GM18873 (cell line): ENCODE measurements at regions not wholly inside any gene's neighbourhood (a gene's known extent, or its start where the extent isn't known, plus 50 kb on each side); places are given as distances from the start of the nearest gene placed in this dataset.
"Not testable (repeated sequence)": the region's sequence is repeated elsewhere in the genome, so short reads cannot be mapped to it uniquely, and the experiment has no call there.

Source experiments
- ATAC-seq: cut with Tn5 transposase; IDR thresholded peaks from one replicate; pipeline ENCODE4 v1.9.1; 2021; ENCODE audit warnings: mild to moderate bottlenecking, moderate library complexity, moderate number of reproducible peaks; ENCODE audit not compliant: unreplicated experiment, low FRiP score

DNA sequence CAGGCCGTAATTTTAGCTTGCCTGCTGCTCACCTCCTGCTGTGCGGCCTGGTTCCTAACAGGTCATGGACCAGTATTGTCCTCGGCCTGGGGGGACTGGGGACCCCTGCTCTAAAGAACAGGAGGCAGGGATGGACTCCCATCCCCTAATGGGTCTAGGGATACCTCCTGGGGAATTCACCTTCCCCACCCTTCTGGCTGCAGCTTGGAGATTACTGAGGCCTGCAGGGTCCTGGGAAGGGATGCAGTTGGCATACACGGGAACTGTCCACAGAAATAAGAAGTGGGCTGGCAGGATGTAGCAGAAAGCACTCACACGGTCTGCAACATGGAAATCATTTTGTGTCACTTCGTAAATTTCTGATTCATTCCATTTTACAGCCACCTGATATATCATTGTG, 123.0 kb downstream of the C16orf95 start:
- ATAC-seq, result no peak

DNA sequence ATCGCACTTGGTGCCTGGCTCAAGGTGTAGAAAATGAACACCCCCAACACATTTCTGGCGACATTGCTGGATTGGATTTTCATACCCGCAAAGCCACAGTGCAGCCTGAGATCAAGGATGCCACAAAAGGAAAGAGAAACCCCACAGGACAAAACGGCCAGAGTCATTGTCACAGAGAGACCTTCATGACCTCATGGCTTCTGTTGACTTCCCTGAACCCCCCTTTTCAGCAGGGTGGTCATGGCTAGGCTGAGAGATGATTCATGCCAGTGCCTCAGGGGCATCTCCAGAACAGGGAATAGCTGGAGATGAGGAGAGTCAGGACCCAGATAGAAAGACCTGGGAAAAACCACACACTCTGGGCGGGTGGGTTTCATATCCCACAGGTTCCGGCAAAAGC, 122.0 kb downstream of the C16orf95 start:
- no peak for ATAC-seq

DNA sequence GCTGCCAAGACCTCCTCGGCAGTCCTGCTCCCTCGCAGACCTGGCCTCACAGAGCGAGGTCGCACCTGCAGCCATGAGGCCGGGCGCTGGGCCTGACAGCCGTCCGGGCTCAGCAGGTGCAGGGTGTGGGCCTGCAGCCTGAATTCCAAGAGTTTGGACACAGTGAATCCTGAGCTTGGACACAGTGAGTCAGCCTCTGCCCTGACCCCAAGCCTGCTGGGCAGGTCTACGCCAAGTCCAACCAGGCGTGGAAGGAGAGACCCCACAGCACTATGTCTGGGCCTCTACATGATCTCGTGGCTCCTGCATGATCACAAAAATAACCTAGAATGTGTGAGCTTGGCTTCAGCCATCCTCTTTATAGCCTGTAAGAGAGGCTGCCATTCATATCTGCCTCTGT, 121.0 kb downstream of the C16orf95 start:
- ATAC-seq, result no peak

DNA sequence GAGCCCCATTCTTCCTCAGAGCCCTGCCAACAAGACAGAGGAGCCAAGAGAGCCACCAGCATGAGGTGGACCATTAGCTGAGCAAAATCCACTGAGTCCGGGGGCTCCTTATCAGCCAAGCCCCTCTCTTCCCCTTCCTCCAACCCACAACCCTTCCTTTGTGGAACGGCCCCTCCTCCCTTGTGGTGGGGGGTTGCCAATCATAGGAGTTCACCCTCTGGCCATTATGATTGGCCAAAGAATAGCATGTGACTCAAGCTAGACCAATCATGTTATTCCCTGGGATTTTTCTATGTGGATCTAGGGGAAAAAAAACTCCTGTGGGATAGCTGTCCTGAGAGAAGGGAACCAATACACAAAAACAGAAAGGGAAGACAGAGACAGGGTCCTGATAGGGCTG, 120.5 kb downstream of the C16orf95 start:
- ATAC-seq, result no peak

DNA sequence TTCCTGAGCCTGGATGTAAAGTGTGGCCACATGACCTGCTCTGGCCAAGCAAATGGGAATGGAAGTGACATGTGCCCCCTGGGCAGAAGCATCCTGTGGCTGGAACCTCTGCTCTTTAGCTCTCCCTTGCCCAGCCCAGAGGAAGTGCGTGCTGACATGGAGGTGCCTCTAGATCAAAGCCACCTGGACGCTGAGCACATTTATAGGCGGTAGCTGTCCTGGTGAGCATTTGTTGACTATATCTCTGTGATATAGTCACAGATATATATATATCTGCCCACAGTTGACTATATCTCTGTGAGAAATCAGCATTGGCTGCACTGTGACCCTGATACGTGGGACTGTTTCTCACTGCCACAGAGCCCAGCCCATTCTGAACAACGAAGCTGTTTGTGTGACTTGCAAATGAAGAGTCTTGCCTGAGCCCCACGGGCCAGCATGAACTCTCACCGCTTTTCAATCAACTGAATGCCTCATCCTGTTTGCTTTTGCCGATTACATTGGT, 118.8 kb downstream of the C16orf95 start:
- no peak for ATAC-seq

DNA sequence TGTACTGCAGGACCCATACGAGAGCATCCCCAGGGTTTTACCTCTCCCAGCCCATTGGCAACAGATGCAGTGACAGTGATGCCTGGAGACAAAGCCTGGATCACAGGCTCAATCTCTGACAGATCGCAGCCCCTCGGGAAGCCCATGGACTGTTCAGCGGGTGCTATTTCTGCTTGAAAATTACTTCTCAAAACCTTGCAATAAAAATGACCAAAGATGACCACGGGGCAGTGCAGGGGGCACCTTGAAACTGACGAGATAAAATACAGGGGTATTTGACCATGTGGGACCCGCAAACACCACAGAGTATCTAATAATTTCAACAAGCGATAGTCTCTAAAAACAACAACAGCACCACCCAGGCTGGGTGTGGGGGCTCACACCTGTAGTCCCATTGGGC, 118.3 kb downstream of the C16orf95 start:
- no peak for ATAC-seq

DNA sequence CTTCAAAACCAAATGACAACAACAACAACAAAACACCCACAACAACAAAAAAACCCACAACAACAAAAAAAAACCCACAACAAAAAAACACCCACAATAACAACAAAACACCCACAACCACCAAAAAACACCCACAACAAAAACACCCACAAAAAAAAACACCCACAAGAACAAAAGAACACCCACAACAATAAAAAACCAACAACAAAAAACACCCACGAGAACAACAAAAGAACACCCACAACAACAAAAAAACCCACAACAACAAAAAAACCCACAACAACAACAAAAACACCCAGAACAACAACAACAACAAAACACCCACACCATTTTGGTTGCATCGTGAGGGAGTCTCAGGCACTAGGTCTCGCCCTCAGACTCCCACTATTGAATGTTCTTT, 117.8 kb downstream of the C16orf95 start:
- no peak for ATAC-seq

DNA sequence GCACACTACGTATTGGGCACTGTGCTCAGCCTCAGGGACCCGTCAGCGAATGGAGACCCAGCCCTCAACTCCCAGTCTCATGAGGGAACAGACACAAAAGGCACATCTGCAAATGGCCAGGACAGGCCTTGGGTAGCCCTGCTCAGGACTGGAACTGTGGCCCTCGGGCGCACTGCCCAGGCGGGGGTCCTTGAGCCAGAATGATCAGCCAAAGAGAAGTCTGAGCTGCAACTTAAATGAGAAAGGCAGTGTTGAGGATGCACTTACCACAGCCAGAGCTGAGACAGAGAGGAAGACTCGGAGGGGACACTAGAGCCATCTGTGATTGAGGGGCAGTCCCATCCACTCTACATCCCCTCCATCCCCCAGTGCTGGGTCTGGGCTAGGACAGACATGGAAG, 117.3 kb downstream of the C16orf95 start:
- ATAC-seq, result no peak

DNA sequence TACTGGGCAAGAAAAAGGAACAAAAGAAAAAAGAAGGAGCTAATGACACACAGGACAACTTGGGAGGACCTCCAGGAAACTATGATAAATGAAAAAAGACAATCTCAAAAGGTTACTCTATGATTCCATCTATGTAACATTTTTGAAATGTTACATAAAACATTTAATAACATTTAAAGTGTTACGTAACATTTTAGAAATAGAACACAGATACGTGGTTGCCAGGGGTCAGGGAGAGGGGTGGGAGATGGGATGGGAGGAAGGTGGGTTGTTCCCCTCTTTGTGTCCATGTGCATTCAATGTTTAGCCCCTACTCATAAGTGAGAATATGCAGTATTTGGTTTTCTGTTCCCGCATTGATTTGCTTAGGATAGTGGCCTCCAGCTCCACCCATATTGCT, 116.6 kb downstream of the C16orf95 start:
- ATAC-seq, result no peak

DNA sequence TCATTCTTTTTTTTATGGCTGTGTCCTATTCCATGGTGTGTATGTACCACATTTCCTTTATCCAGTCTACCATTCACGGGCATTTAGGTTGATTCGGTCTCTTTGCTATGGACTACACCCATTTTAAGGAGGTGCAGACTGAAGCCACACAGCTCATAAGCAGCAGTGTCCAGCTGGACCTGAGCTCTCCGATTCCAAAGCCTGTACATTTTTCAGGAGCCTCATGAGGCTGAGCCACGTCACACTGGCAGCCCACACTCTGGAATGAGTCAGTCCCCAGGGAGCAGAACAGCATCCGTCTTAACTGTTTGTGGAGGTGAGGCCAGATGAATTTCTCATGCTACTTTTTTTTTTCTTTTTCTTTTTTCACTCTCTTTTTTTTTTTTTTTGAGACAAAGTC, 116.1 kb downstream of the C16orf95 start:
- ATAC-seq, result no peak

DNA sequence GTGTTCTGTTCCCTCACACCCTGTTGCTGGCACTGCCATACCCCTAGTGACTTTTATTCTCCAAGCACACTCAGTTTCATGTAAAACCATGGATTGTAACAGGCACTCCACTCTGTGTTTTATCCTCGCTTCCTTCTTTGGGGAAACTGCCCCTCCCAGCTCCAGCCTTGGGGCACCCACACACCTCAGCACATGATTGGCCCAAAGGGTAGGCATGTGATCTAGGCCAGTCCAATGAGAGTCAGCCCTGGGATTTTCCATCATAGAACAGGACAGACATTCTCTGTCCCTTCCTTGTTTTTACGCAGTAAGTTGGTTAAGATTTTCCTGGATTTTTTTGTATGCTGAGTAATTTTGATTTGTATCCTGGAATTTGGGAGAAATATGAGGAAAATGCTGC, 115.4 kb downstream of the C16orf95 start:
- no peak for ATAC-seq

DNA sequence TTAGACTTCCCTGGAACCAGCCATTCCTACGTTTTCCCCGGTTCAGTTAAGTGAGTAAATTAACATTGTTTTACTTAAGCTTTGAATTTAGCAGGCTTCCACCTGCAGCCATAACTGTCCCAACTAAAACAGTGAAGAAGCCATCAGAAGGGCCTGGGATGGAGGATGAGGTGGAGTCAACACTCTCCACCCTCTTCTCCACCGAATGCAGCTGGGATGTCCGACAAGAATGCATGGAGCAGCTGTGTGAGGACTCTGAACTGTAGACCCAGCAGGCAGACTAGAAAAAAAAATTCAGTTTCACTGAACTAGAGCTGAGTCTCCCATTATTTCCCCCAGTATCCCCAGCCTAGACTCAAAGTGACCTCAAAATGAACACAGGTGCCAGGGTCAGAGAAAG, 114.8 kb downstream of the C16orf95 start:
- no peak for ATAC-seq

DNA sequence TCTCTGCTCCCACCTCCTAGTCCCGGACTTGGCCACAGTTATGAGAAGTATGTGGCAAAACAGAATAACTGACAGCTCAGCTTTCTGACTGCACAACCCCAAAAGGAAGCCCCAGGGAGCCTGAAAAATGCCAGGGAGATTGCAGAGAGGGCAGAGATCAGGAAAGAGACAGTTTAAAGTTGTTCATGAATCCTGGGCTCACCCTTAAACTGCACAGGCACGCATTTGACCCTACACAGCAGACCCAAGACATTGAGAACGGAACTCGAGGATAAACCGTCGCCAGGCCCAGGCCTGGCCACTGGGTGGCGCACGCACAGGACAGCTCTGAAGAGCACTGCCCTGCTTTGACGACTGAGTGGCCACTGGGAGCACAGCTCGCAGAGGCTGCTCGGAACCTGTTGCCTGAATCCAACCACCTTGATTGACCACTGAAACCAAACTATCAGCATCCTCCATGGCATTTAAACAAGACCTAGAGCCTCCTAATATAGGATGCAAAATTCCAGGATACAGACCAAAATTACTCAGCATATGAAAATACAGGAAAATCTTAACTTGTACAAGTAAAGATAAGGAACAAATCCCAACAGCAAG, 114.0 kb downstream of the C16orf95 start:
- no peak for ATAC-seq

DNA sequence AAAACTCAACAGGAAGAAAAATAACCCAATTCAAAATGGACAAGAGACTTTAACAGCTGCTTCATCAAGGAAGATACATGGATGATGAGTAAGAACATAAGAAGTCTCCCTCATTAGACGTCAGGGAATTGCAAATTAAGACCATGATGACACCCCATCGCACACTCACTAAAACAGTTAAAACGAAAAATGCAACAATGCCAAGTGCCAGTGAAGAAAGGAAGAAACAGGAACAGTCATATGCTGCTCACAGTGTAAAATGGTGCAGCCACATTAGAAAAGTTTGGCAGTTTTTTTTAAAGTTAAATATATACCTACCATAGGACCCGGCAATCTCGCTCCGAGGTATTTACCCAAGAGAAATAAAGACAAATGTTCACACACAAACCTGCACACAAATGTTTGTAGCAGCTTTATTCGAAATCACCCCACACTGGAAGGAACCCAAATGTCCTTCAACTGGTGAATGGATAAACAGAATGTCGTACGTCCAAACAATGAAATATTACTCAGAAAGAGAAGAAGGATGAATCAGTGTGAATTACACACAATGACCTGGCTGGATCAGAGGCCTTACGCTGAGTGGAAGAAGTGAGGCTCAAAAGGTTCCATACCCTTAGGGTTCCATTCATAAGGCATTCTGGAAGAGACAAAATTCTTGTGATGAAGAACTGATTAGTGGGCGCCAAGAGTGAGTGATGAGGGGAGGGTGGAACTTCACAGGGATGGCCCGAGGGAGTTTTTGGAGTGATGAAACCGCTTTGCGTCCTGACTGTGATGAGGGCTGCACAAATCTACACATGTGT, 110.3 kb downstream of the C16orf95 start:
- ATAC-seq, result no peak

DNA sequence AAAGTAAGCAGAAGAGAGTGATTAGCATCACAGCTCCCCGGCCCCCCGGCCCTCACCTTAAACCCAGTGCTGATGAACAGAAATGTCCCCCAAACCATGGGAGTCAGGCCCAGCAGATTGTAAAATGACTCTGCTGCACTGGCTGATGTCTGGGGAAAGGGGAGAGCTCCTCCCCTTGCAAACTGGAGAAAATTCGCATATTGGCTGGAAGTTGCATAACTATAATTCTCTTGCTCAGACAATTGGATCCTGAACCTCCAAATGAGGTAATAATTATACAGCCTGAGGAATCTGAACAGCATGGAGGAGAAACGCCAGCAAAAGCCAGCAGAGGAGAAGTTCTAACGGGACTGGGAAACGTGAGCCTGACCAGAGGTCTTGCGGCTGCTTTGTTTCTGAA, 109.7 kb downstream of the C16orf95 start:
- ATAC-seq, result no peak

DNA sequence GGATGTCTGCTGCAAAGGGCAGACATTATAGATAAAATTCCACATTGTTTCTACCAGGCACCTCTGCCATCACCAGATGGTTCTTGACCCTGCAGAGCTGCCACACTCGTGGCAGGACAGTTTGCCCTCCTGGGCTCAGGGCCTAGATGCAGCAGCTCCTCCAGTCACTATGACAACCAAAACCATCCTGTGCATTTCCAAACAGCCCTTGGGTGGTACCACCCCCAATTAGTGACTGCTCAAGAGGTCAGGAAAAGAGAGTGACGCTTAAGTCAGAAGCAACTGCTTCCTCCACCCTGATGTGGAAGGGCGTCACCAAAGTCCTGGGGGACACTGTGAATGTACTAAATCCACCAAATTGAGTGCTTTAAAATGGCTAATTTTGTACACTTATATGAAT, 109.2 kb downstream of the C16orf95 start:
- no peak for ATAC-seq

DNA sequence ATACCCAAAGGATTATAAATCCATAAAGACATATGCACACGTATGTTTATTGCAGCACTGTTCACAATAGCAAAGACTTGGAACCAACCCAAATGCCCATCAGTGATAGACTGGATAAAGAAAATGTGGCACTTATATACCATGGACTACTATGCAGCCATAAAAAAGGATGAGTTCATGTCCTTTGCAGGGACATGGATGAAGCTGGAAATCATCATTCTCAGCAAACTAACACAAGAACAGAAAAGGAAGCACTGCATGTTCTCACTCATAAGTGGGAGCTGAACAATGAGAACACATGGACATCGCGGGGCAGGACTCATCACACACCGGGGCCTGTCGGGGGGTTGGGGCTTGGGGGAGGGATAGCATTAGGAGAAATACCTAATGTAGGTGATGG, 108.2 kb downstream of the C16orf95 start:
- ATAC-seq, result not testable (repeated sequence)

DNA sequence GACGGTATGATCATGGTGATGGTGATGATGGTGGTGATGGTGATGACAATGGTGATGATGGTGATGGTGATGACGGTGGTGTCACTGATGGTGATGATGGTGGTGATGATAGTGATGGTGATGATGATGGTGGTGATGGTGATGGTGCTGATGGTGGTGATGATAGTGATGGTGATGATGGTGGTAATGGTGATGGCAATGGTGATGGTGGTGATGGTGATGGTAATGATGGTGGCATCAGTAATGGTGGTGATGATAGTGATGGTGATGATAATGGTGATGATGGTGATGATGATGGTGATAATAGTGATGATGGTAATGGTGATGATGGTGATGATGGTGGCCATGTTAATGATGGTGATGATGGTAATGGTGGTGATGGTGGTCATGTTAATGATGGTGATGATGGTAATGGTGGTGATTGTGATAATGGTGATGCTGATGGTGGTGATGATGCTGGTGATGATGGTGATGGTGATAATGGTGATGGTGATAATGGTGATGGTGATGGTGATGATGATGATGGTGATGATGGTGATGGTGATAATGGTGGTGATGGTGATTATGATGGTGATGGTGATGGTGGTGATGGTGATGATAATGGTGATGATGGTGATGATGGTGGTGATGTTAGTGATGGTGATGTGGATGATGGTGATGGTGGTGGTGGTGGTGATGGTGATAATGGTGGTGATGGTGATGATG, 107.2 kb downstream of the C16orf95 start:
- no peak for ATAC-seq

DNA sequence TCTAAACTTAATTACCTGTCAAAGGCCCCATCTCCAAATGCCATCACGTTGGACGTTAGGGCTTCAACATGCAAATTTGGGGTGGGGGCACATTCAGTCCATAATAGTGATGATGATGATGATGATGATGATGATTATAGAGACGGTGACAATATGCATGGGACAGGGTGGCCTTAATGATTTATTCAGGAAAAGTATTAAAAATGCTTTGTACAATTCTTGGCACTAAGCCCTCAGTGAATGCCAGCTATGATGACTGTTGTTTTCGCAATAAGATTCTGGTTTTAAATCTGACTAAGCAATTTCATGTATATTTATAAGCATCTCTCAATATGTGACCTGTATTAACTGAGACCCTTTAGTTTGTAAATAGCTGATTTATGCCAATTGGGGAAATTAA, 106.3 kb downstream of the C16orf95 start:
- ATAC-seq, result no peak

DNA sequence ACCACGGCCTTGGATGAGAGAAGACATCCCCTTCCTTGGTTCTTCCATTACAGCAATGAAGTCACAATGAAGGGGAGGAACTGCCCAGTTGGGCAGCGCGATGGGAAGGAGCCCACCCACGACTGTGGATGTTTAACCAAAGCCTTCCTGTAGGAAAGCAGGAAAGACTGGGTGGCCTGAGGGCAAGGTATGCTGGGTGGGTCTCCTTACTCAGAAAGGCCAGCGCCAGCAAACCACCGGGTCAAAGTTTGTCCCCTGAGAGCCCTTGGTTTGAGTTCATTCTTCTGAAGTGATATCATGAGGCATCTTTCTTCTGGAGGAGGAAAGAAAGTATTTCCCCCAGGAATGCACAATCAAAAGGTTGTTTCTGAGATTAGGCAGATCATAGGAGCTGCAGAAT, 105.2 kb downstream of the C16orf95 start:
- no peak for ATAC-seq

DNA sequence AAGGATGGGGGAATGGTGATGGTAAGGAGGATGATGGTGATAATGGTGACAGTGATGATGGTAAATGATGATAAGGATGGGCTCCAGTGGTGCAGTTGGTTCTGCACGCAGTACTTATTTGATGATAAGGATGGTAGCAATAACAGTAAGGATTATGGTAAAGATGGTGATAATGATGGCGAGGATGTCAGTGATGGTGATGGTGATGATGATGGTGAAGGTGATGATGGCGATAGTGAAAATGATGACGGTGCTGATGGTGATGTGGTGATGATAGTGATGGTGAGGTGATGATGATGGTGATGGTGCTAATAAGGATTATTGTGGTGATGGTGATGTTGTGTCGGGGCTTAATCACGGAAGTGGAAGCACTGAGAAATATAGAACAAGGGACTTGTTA, 103.7 kb downstream of the C16orf95 start:
- no peak for ATAC-seq
